Stimulated activated CD8-positive, alpha-beta memory T cell treated with anti-CD3 and anti-CD28 coated beads, Interleukin-4, amount 100 ng/mL, for 4 hours (primary cell): ENCODE measurements at regions not wholly inside any gene's neighbourhood (a gene's known extent, or its start where the extent isn't known, plus 50 kb on each side); places are given as distances from the start of the nearest gene placed in this dataset.

Experiments used
- DNase-seq, 2 donors: peaks; one replicate each; pipeline ENCODE4 v3.0.0-alpha.2; 2020; ENCODE audit warnings: low read depth in 2 of 2, low spot score in 1 of 2

- no peak for DNase-seq
Measured at GRCh38 chr15:39433376-39433775, 147.5 kb upstream of the THBS1 start.

- no peak for DNase-seq
Measured at GRCh38 chr15:39434163-39434562, 146.7 kb upstream of the THBS1 start.

- DNase-seq: no peak
Measured at GRCh38 chr15:39434751-39435238, 146.1 kb upstream of the THBS1 start.

- no peak for DNase-seq
Measured at GRCh38 chr15:39435244-39435643, 145.6 kb upstream of the THBS1 start.

- no peak for DNase-seq
Measured at GRCh38 chr15:39438260-39438659, 142.6 kb upstream of the THBS1 start.

- no peak for DNase-seq
Measured at GRCh38 chr15:39438799-39439592, 141.9 kb upstream of the THBS1 start.

- no peak for DNase-seq
Measured at GRCh38 chr15:39442898-39443297, 138.0 kb upstream of the THBS1 start.

- no peak for DNase-seq
Measured at GRCh38 chr15:39443659-39444219, 137.1 kb upstream of the THBS1 start.

GRCh38 chr15:39444735-39445470 lies 136.0 kb upstream of the THBS1 start:
- no peak for DNase-seq

- DNase-seq: no peak
Measured at GRCh38 chr15:39445931-39446330, 134.9 kb upstream of the THBS1 start.

- no peak for DNase-seq
Measured at GRCh38 chr15:39447346-39447745, 133.5 kb upstream of the THBS1 start.

- no peak for DNase-seq
Measured at GRCh38 chr15:39447881-39448280, 133.0 kb upstream of the THBS1 start.

- DNase-seq: no peak
Measured at GRCh38 chr15:39448409-39448808, 132.5 kb upstream of the THBS1 start.

GRCh38 chr15:39451121-39451688 lies 129.7 kb upstream of the THBS1 start:
- no peak for DNase-seq

GRCh38 chr15:39451871-39452270 lies 129.0 kb upstream of the THBS1 start:
- DNase-seq: no peak

- no peak for DNase-seq
Measured at GRCh38 chr15:39453620-39454019, 127.3 kb upstream of the THBS1 start.

GRCh38 chr15:39454189-39454986 lies 126.5 kb upstream of the THBS1 start:
- no peak for DNase-seq

GRCh38 chr15:39455471-39455991 lies 125.3 kb upstream of the THBS1 start:
- DNase-seq: no peak

GRCh38 chr15:39456159-39456558 lies 124.7 kb upstream of the THBS1 start:
- DNase-seq: no peak

- no peak for DNase-seq
Measured at GRCh38 chr15:39456582-39457330, 124.1 kb upstream of the THBS1 start.
